H9 (cell line): ENCODE measurements at regions not wholly inside any gene's neighbourhood (a gene's known extent, or its start where the extent isn't known, plus 50 kb on each side); places are given as distances from the start of the nearest gene placed in this dataset.

ENCODE experiments used
- DNase-seq: peaks from one replicate; pipeline ENCODE4 v3.0.0-alpha.2; 2017
- H2AFZ ChIP-seq: one replicate; pipeline ENCODE4 v1.6.1; 2013; ENCODE audit warnings: mild to moderate bottlenecking, low read length, control low read depth, moderate library complexity
- H2AK5ac ChIP-seq: 2 replicates; pipeline ENCODE4 v1.6.1; 2013; ENCODE audit warnings: low read length, control low read depth, mixed read lengths; ENCODE audit not compliant: insufficient read length
- H2BK120ac ChIP-seq: one replicate; pipeline ENCODE4 v1.6.1; 2013; ENCODE audit warnings: low read depth, mild to moderate bottlenecking, low read length, control low read depth, inconsistent platforms; ENCODE audit not compliant: poor library complexity, severe bottlenecking
- H2BK12ac ChIP-seq: 2 replicates; pipeline ENCODE4 v1.6.1; 2013; ENCODE audit warnings: low read length, control low read depth, mixed read lengths, low read depth; ENCODE audit not compliant: insufficient read length
- H2BK15ac ChIP-seq: 2 replicates; pipeline ENCODE4 v1.6.1; 2013; ENCODE audit warnings: low read depth, low read length, control low read depth
- H2BK20ac ChIP-seq: one replicate; pipeline ENCODE4 v1.6.1; 2013; ENCODE audit warnings: low read depth, mild to moderate bottlenecking, low read length, control low read depth, inconsistent platforms; ENCODE audit not compliant: poor library complexity, severe bottlenecking
- H2BK5ac ChIP-seq: 2 replicates; pipeline ENCODE4 v1.6.1; 2013; ENCODE audit warnings: low read length, control low read depth, mixed read lengths; ENCODE audit not compliant: insufficient read length
- H3K14ac ChIP-seq: 2 replicates; pipeline ENCODE4 v1.6.1; 2013; ENCODE audit warnings: low read length, control low read depth; ENCODE audit not compliant: insufficient read depth
- H3K18ac ChIP-seq: 2 replicates; pipeline ENCODE4 v1.6.1; 2013; ENCODE audit warnings: low read depth, mild to moderate bottlenecking, mixed read lengths, low read length, control low read depth; ENCODE audit not compliant: insufficient read length
- H3K23ac ChIP-seq: 2 replicates; pipeline ENCODE4 v1.6.1; 2013; ENCODE audit warnings: low read length, control low read depth, mixed read lengths, low read depth; ENCODE audit not compliant: insufficient read length
- H3K23me2 ChIP-seq: 2 replicates; pipeline ENCODE4 v1.6.1; 2013; ENCODE audit warnings: low read depth, mild to moderate bottlenecking, mixed read lengths, low read length, control low read depth; ENCODE audit not compliant: insufficient read length, poor library complexity, severe bottlenecking
- H3K27ac ChIP-seq: 2 replicates; pipeline ENCODE4 v1.5.1; 2013; ENCODE audit warnings: low read length, control low read depth, mixed read lengths, low read depth; ENCODE audit not compliant: insufficient read length
- H3K27me3 ChIP-seq: 2 replicates; pipeline ENCODE4 v1.6.1; 2013; ENCODE audit warnings: low read length, control low read depth, inconsistent platforms; ENCODE audit not compliant: insufficient read depth
- H3K4ac ChIP-seq: 2 replicates; pipeline ENCODE4 v1.6.1; 2013; ENCODE audit warnings: low read depth, mild to moderate bottlenecking, control low read depth, inconsistent platforms, low read length, moderate library complexity
- H3K4me1 ChIP-seq: 2 replicates; pipeline ENCODE4 v1.6.1; 2013; ENCODE audit warnings: low read length, control low read depth, inconsistent platforms; ENCODE audit not compliant: insufficient read depth
- H3K4me2 ChIP-seq: 2 replicates; pipeline ENCODE4 v1.6.1; 2013; ENCODE audit warnings: low read length, control low read depth, mixed read lengths; ENCODE audit not compliant: insufficient read length, insufficient read depth
- H3K56ac ChIP-seq: 2 replicates; pipeline ENCODE4 v1.6.1; 2013; ENCODE audit warnings: low read depth, mild to moderate bottlenecking, mixed read lengths, low read length, control low read depth; ENCODE audit not compliant: insufficient read length
- H3K79me1 ChIP-seq: 2 replicates; pipeline ENCODE4 v1.6.1; 2013; ENCODE audit warnings: low read depth, mild to moderate bottlenecking, moderate library complexity, low read length, control low read depth, inconsistent platforms; ENCODE audit not compliant: insufficient read depth, poor library complexity, severe bottlenecking
- H3K79me2 ChIP-seq: 2 replicates; pipeline ENCODE4 v1.6.1; 2013; ENCODE audit warnings: low read length, control low read depth, inconsistent platforms; ENCODE audit not compliant: insufficient read depth
- H3K9ac ChIP-seq: 2 replicates; pipeline ENCODE4 v1.6.1; 2013; ENCODE audit warnings: low read length, control low read depth, mixed read lengths; ENCODE audit not compliant: insufficient read length; ENCODE audit errors: extremely low read depth
- H3K9me3 ChIP-seq: one replicate; pipeline ENCODE4 v1.6.1; 2013; ENCODE audit warnings: low read depth, low read length, inconsistent platforms; ENCODE audit not compliant: control insufficient read depth
- H3T11ph ChIP-seq: one replicate; pipeline ENCODE4 v1.6.1; 2013; ENCODE audit warnings: mild to moderate bottlenecking, low read length, control low read depth, inconsistent platforms
- H4K20me1 ChIP-seq: one replicate; pipeline ENCODE4 v1.6.1; 2013; ENCODE audit not compliant: control insufficient read depth, insufficient read length, insufficient read depth
- H4K5ac ChIP-seq: 2 replicates; pipeline ENCODE4 v1.6.1; 2013; ENCODE audit warnings: low read depth, mild to moderate bottlenecking, mixed read lengths, low read length, control low read depth; ENCODE audit not compliant: insufficient read length
- H4K8ac ChIP-seq: replicated peaks from 2 replicates; pipeline ENCODE4 v1.6.1; 2013; ENCODE audit warnings: low read length, control low read depth, mixed read lengths, low read depth; ENCODE audit not compliant: insufficient read length
- H4K91ac ChIP-seq: 2 replicates; pipeline ENCODE4 v1.6.1; 2013; ENCODE audit warnings: low read depth, mild to moderate bottlenecking, moderate library complexity, mixed read lengths, low read length, control low read depth; ENCODE audit not compliant: insufficient read length
- H3K27ac Mint-ChIP-seq, 3 experiments: 2 replicates in 2 of 3; 3 replicates in 1 of 3; pipeline ENCODE4 v1.8.0; 2020 to 2021; ENCODE audit warnings: mixed read lengths in 3 of 3, mild to moderate bottlenecking in 1 of 3, moderate library complexity in 1 of 3
- H3K27me3 Mint-ChIP-seq: 2 replicates; pipeline ENCODE4 v1.8.0; 2021; ENCODE audit warnings: low read depth, mild to moderate bottlenecking, moderate library complexity, mixed read lengths
- H3K36me3 Mint-ChIP-seq, 3 experiments: 2 replicates in 2 of 3; 3 replicates in 1 of 3; pipeline ENCODE4 v1.8.0; 2020 to 2021; ENCODE audit warnings: low read depth in 3 of 3, mixed read lengths in 3 of 3; ENCODE audit not compliant: insufficient read depth in 1 of 3
- H3K4me1 Mint-ChIP-seq, 2 experiments: 2 replicates each; pipeline ENCODE4 v1.8.0; 2020; ENCODE audit warnings: mixed read lengths in 2 of 2
- H3K4me3 Mint-ChIP-seq, 2 experiments: 2 replicates in 1 of 2; 3 replicates in 1 of 2; pipeline ENCODE4 v1.8.0; 2020 to 2021; ENCODE audit warnings: mild to moderate bottlenecking in 2 of 2, mixed read lengths in 2 of 2, moderate library complexity in 1 of 2
- H3K9me3 Mint-ChIP-seq, 2 experiments: 2 replicates in 1 of 2; 3 replicates in 1 of 2; pipeline ENCODE4 v1.8.0; 2020; ENCODE audit warnings: mild to moderate bottlenecking in 2 of 2, mixed read lengths in 2 of 2, moderate library complexity in 1 of 2
- CTCF ChIP-seq: fragments of 200-600 bp; sonication (generic); conservative IDR thresholded peaks from 3 replicates; pipeline ENCODE4 v1.8.0; 2021; ENCODE audit warnings: antibody characterized with exemption, mild to moderate bottlenecking
- WGBS: extraction: QIAGEN DNeasy Blood & Tissue Kit; methylation state at CpG from one replicate; pipeline ENCODE4 v1.1.7; 2013; ENCODE audit warnings: missing lambda C conversion rate, low lambda C conversion rate, mixed read lengths; ENCODE audit not compliant: insufficient read length; ENCODE audit errors: extremely low coverage; 5-methylcytosine and 5-hydroxymethylcytosine counted together

- no peak overlapping the region for H4K5ac ChIP-seq
- no peak overlapping the region for H4K8ac ChIP-seq
- Mint-ChIP-seq H3K9me3 (no peaks in the 10 kb centered on the region; a peak in 2 of 5 replicates), H3K36me3 (no peaks in the 10 kb centered on the region; a peak in 1 of 7 replicates), H3K27ac (peak overlapping the region in 1 of 3 experiments; percentile 42; a peak in 2 of 7 replicates), H3K4me1 (peaks cover 16 to 30% of the 10 kb centered on the region in 2 experiments), H3K4me3 (no peak overlapping the region), H3K27me3 (no peaks in the 10 kb centered on the region)
- no peaks in the 10 kb centered on the region; the same call in 1 of the 2 replicates for H3K27me3 ChIP-seq
- no peak for DNase-seq
- H2BK12ac ChIP-seq: no peak overlapping the region
- WGBS: no CpG with 5 or more reads among the region's 4 CpGs
- no peak overlapping the region for H2BK20ac ChIP-seq
- no peak overlapping the region for H3T11ph ChIP-seq
- H2AK5ac ChIP-seq: no peak overlapping the region
- no peak overlapping the region for H3K4me2 ChIP-seq
- no peak overlapping the region for H3K18ac ChIP-seq
- no peaks in the 10 kb centered on the region for H4K20me1 ChIP-seq
- H2BK15ac ChIP-seq: no peak overlapping the region
- no peaks in the 10 kb centered on the region for H3K9me3 ChIP-seq
- no peak overlapping the region for H3K27ac ChIP-seq
- H3K23ac ChIP-seq: no peak overlapping the region
- H2BK5ac ChIP-seq: no peak overlapping the region
- TF ChIP-seq CTCF: peak; percentile 65
- no peak overlapping the region for H3K9ac ChIP-seq
- no peaks in the 10 kb centered on the region for H3K4me1 ChIP-seq
- H2BK120ac ChIP-seq: no peak overlapping the region
- H3K79me1 ChIP-seq: no peaks in the 10 kb centered on the region
- H2AFZ ChIP-seq: no peak overlapping the region
- no peak overlapping the region for H4K91ac ChIP-seq
- no peak overlapping the region for H3K4ac ChIP-seq
- no peaks in the 10 kb centered on the region for H3K23me2 ChIP-seq
- no peak overlapping the region for H3K14ac ChIP-seq
- no peak overlapping the region for H3K56ac ChIP-seq
- H3K79me2 ChIP-seq: no peaks in the 10 kb centered on the region
These were observed 50.9 kb upstream of the BCAR3 start for GRCh38 chr1:93732514-93732913.
